ENCODE measurements at regions not wholly inside any gene's neighbourhood (a gene's known extent, or its start where the extent isn't known, plus 50 kb on each side); places are given as distances from the start of the nearest gene placed in this dataset.
"Not testable (repeated sequence)": the region's sequence is repeated elsewhere in the genome, so short reads cannot be mapped to it uniquely, and the experiment has no call there.

DNA sequence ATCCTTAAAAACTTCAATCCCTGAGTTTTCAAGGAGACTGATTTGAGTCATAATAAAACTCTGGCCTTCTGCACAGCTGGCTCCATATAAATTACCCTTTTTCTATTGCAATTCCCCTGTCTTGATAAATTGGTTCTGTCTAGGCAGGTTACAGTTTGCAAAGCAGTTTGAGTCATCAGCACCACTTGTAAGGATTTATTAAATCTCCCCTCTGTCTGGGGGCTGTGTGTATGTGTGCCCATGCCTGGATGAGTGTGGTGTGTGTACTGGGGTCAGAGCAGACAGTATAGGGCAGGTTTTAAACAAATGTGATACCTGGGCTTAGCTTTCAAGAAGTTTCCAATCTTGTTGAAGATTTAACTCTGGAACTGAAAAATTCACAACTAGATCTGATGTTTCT is 228.6 kb downstream of the FNDC1 start:
- Histone ChIP-seq H3K27ac (ENCODE audit: low read depth in 1 of 2, low read length in 2 of 2) (no peak overlapping the region), H3K4me3 (replicated peaks in 1 of 3; ENCODE audit: low read depth in 2 of 3, low read length in 3 of 3) (no peak overlapping the region), H3K36me3 (replicated peaks in 1 of 2; ENCODE audit: control insufficient read depth in 1 of 2, insufficient read depth in 2 of 2, low read length in 2 of 2) (no peaks in the 10 kb centered on the region), H3K9ac (ENCODE audit: insufficient read depth, low read length, poor library complexity, severe bottlenecking) (no peak overlapping the region), H3K79me2 (ENCODE audit: insufficient read depth, low read length) (no peaks in the 10 kb centered on the region), H3K4me1 (ENCODE audit: control insufficient read depth in 1 of 2, insufficient read depth in 2 of 2, low read length in 2 of 2) (no peaks in the 10 kb centered on the region), H4K20me1 (ENCODE audit: insufficient read depth, low read length) (no peaks in the 10 kb centered on the region), H3K27me3 (ENCODE audit: control insufficient read depth in 2 of 2, insufficient read depth in 2 of 2, low read length in 2 of 2) (no peaks in the 10 kb centered on the region), H2AFZ (ENCODE audit: insufficient read depth, low read depth, low read length, poor library complexity, severe bottlenecking) (no peak overlapping the region), H3K9me3 (replicated peaks in 1 of 2; ENCODE audit: control insufficient read depth in 1 of 2, insufficient read depth in 1 of 2, low read length in 2 of 2) (peaks cover 4 to 33% of the 10 kb centered on the region in 2 donors), H3K4me2 (replicated peaks; ENCODE audit: extremely low read depth, low read length, poor library complexity, severe bottlenecking) (no peak overlapping the region)
- TF ChIP-seq, protein P1, sequence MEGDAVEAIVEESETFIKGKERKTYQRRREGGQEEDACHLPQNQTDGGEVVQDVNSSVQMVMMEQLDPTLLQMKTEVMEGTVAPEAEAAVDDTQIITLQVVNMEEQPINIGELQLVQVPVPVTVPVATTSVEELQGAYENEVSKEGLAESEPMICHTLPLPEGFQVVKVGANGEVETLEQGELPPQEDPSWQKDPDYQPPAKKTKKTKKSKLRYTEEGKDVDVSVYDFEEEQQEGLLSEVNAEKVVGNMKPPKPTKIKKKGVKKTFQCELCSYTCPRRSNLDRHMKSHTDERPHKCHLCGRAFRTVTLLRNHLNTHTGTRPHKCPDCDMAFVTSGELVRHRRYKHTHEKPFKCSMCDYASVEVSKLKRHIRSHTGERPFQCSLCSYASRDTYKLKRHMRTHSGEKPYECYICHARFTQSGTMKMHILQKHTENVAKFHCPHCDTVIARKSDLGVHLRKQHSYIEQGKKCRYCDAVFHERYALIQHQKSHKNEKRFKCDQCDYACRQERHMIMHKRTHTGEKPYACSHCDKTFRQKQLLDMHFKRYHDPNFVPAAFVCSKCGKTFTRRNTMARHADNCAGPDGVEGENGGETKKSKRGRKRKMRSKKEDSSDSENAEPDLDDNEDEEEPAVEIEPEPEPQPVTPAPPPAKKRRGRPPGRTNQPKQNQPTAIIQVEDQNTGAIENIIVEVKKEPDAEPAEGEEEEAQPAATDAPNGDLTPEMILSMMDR (IDR thresholded peaks at IDR 0.05) = no peak
- Mint-ChIP-seq H3K4me1 (no peaks in the 10 kb centered on the region), H3K27me3 (ENCODE audit: low read depth in 3 of 3) (peaks cover 0 to 4% (median 0%) of the 10 kb centered on the region in 3 donors), H3K4me3 (no peak overlapping the region), H3K27ac (no peak overlapping the region), H3K9me3 (peaks cover 6 to 24% (median 9%) of the 10 kb centered on the region in 7 donors), H3K36me3 (no peaks in the 10 kb centered on the region)
- no peak for DNase-seq
- intact Hi-C loops (cut with micrococcal nuclease) = no loop called here

DNA sequence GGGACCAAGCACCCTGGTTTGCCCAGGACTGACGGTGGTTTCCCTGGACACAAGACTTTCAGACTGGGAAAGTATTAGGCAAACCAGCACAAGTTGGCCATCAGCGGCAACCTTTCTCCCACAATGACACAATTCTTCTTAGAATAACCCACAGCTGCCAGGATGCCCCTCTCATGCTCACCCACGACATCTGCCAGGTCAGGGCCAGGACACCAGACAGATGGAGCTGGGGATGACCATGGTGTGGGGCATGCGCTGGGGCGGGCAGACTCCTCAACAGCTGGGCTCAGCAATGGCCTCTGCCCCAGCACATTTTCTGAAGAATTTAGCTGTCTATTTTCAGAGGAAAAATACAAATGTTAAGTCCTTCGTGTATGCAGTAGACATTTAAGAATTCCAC is 226.4 kb downstream of the FNDC1 start:
- peaks cover 0 to 14% of the 10 kb centered on the region in 2 donors for H3K9me3 ChIP-seq (replicated peaks in 1 of 2; ENCODE audit: control insufficient read depth in 1 of 2, insufficient read depth in 1 of 2, low read length in 2 of 2)
- peaks cover 2 to 16% (median 7%) of the 10 kb centered on the region in 7 donors for H3K9me3 Mint-ChIP-seq
- H3K36me3 Mint-ChIP-seq = no peaks in the 10 kb centered on the region
- intact Hi-C loops (cut with micrococcal nuclease) = no loop called here
- 89% methylated on average over 3 of the region's 6 CpGs for WGBS (ENCODE audit: insufficient coverage)
- H3K4me1 Mint-ChIP-seq = no peaks in the 10 kb centered on the region
- H3K27ac Mint-ChIP-seq = no peak overlapping the region
- H3K4me3 ChIP-seq (replicated peaks in 1 of 3; ENCODE audit: low read depth in 2 of 3, low read length in 3 of 3) = no peak overlapping the region
- no peak overlapping the region for H3K4me2 ChIP-seq (replicated peaks; ENCODE audit: extremely low read depth, low read length, poor library complexity, severe bottlenecking)
- H3K79me2 ChIP-seq (ENCODE audit: insufficient read depth, low read length) = no peaks in the 10 kb centered on the region
- H3K27ac ChIP-seq (ENCODE audit: low read depth in 1 of 2, low read length in 2 of 2) = no peak overlapping the region
- no peaks in the 10 kb centered on the region for H3K4me1 ChIP-seq (ENCODE audit: control insufficient read depth in 1 of 2, insufficient read depth in 2 of 2, low read length in 2 of 2)
- no peak overlapping the region for H3K4me3 Mint-ChIP-seq
- H3K36me3 ChIP-seq (replicated peaks in 1 of 2; ENCODE audit: control insufficient read depth in 1 of 2, insufficient read depth in 2 of 2, low read length in 2 of 2) = no peaks in the 10 kb centered on the region
- no peak for DNase-seq
- no peak overlapping the region for H2AFZ ChIP-seq (ENCODE audit: insufficient read depth, low read depth, low read length, poor library complexity, severe bottlenecking)
- no peak overlapping the region for H3K9ac ChIP-seq (ENCODE audit: insufficient read depth, low read length, poor library complexity, severe bottlenecking)
- peaks cover 0 to 6% (median 3%) of the 10 kb centered on the region in 3 donors for H3K27me3 Mint-ChIP-seq (ENCODE audit: low read depth in 3 of 3)
- TF ChIP-seq, protein P1 (IDR thresholded peaks at IDR 0.05) = no peak
- no peaks in the 10 kb centered on the region for H4K20me1 ChIP-seq (ENCODE audit: insufficient read depth, low read length)
- H3K27me3 ChIP-seq (ENCODE audit: control insufficient read depth in 2 of 2, insufficient read depth in 2 of 2, low read length in 2 of 2) = no peaks in the 10 kb centered on the region

DNA sequence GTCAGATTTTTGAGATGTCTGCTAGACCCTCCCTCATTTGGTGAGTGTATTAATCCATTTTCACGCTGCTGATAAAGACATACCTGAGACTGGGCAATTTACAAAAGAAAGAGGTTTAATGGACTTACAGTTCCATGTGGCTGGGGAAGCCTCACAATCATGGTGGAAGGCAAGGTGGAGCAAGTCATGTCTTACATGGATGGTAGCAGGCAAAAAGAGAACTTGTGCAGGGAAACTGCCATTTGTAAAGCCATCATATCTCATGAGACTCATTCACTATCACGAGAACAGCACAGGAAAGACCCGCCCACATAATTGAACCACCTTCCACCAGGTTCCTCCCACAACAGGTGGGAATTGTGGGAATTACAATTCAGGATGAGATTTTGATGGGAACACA is 223.5 kb downstream of the FNDC1 start:
- H3K4me3 Mint-ChIP-seq; H3K27me3 ChIP-seq (ENCODE audit: control insufficient read depth in 2 of 2, insufficient read depth in 2 of 2, low read length in 2 of 2); H3K36me3 Mint-ChIP-seq; DNase-seq; H3K79me2 ChIP-seq (ENCODE audit: insufficient read depth, low read length); H3K4me3 ChIP-seq (replicated peaks in 1 of 3; ENCODE audit: low read depth in 2 of 3, low read length in 3 of 3); H3K36me3 ChIP-seq (replicated peaks in 1 of 2; ENCODE audit: control insufficient read depth in 1 of 2, insufficient read depth in 2 of 2, low read length in 2 of 2); H2AFZ ChIP-seq (ENCODE audit: insufficient read depth, low read depth, low read length, poor library complexity, severe bottlenecking); H3K27ac Mint-ChIP-seq; H3K9ac ChIP-seq (ENCODE audit: insufficient read depth, low read length, poor library complexity, severe bottlenecking); intact Hi-C loops (cut with micrococcal nuclease); H4K20me1 ChIP-seq (ENCODE audit: insufficient read depth, low read length); H3K4me1 Mint-ChIP-seq; H3K27ac ChIP-seq (ENCODE audit: low read depth in 1 of 2, low read length in 2 of 2); H3K4me1 ChIP-seq (ENCODE audit: control insufficient read depth in 1 of 2, insufficient read depth in 2 of 2, low read length in 2 of 2); H3K27me3 Mint-ChIP-seq (ENCODE audit: low read depth in 3 of 3); H3K4me2 ChIP-seq (replicated peaks; ENCODE audit: extremely low read depth, low read length, poor library complexity, severe bottlenecking): not testable (repeated sequence)
- H3K9me3 ChIP-seq (replicated peaks in 1 of 2; ENCODE audit: control insufficient read depth in 1 of 2, insufficient read depth in 1 of 2, low read length in 2 of 2) = peaks cover 0 to 10% of the 10 kb centered on the region in 2 donors
- 100% methylated on average over 1 of the region's 3 CpGs for WGBS (ENCODE audit: insufficient coverage)
- peaks cover 2 to 18% (median 7%) of the 10 kb centered on the region in 7 donors for H3K9me3 Mint-ChIP-seq

Data from CD14-positive monocyte (primary cell).